Inflammatory macrophage (primary cell): ENCODE measurements at regions not wholly inside any gene's neighbourhood (a gene's known extent, or its start where the extent isn't known, plus 50 kb on each side); places are given as distances from the start of the nearest gene placed in this dataset.
"Not testable (repeated sequence)": the region's sequence is repeated elsewhere in the genome, so short reads cannot be mapped to it uniquely, and the experiment has no call there.

Source experiments
- DNase-seq, 2 donors: peaks; one replicate each; pipeline ENCODE4 v3.0.0-alpha.2; 2020 to 2022

GRCh38 chr3:191076903-191077552 lies 122.0 kb upstream of the OSTN start:
- DNase-seq, result no peak

- DNase-seq, result no peak
These were observed 124.5 kb upstream of the OSTN start for GRCh38 chr3:191074511-191074910.

- DNase-seq, result no peak
These were observed 128.2 kb upstream of the OSTN start for GRCh38 chr3:191070762-191071403.

GRCh38 chr3:191070201-191070600 lies 128.8 kb upstream of the OSTN start:
- DNase-seq, result no peak

GRCh38 chr3:191068946-191069813 lies 129.9 kb upstream of the OSTN start:
- DNase-seq, result no peak

GRCh38 chr3:191066669-191067068 lies 132.4 kb upstream of the OSTN start:
- DNase-seq, result no peak

- no peak for DNase-seq
These were observed 133.7 kb upstream of the OSTN start for GRCh38 chr3:191065181-191065805.

- peak in 1 of 2 donors; percentile 35 for DNase-seq
These were observed 148.0 kb upstream of the OSTN start for GRCh38 chr3:191051037-191051436.

GRCh38 chr3:191047930-191048329 lies 151.1 kb upstream of the OSTN start:
- no peak for DNase-seq

GRCh38 chr3:191030929-191031328 lies 168.1 kb upstream of the OSTN start:
- no peak for DNase-seq

GRCh38 chr3:191030491-191030890 lies 168.0 kb upstream of the GMNC start:
- no peak for DNase-seq

GRCh38 chr3:191026746-191027145 lies 164.3 kb upstream of the GMNC start:
- no peak for DNase-seq

GRCh38 chr3:191020730-191021396 lies 158.4 kb upstream of the GMNC start:
- no peak for DNase-seq

GRCh38 chr3:191019855-191020254 lies 157.4 kb upstream of the GMNC start:
- DNase-seq, result no peak

GRCh38 chr3:191015960-191016359 lies 153.5 kb upstream of the GMNC start:
- not testable (repeated sequence) for DNase-seq

GRCh38 chr3:191008074-191008473 lies 145.6 kb upstream of the GMNC start:
- no peak for DNase-seq

- DNase-seq, result no peak
These were observed 143.3 kb upstream of the GMNC start for GRCh38 chr3:191005790-191006189.

GRCh38 chr3:191003742-191004141 lies 141.2 kb upstream of the GMNC start:
- DNase-seq, result no peak

GRCh38 chr3:190996181-190996775 lies 133.8 kb upstream of the GMNC start:
- no peak for DNase-seq

GRCh38 chr3:190995156-190995555 lies 132.7 kb upstream of the GMNC start:
- DNase-seq, result no peak

- DNase-seq, result no peak
These were observed 128.4 kb upstream of the GMNC start for GRCh38 chr3:190990898-190991297.

- DNase-seq, result no peak
These were observed 126.7 kb upstream of the GMNC start for GRCh38 chr3:190989218-190989617.
